ENCODE measurements at regions not wholly inside any gene's neighbourhood (a gene's known extent, or its start where the extent isn't known, plus 50 kb on each side); places are given as distances from the start of the nearest gene placed in this dataset.

GRCh38 chr9:81250041-81250440 lies 439.3 kb downstream of the TLE1 start:
- Histone ChIP-seq H3K9me1 (ENCODE audit: control insufficient read depth, insufficient read depth, low read length) (no peaks in the 10 kb centered on the region), H4K20me1 (replicated peaks; ENCODE audit: control insufficient read depth, insufficient read depth, low read length) (no peaks in the 10 kb centered on the region), H3K36me3 (ENCODE audit: control insufficient read depth, insufficient read depth, low read length) (no peaks in the 10 kb centered on the region), H3K27me3 (ENCODE audit: control insufficient read depth in 2 of 2, insufficient read depth in 2 of 2, low read length in 2 of 2) (no peaks in the 10 kb centered on the region), H3K9me3 (replicated peaks; ENCODE audit: control insufficient read depth, insufficient read depth, low read depth, low read length) (no peaks in the 10 kb centered on the region), H3K4me2 (ENCODE audit: insufficient read depth, low read length) (no peak overlapping the region), H3K27ac (ENCODE audit: extremely low read depth, low read depth, low read length) (no peak overlapping the region), H3K9ac (ENCODE audit: insufficient read depth in 1 of 2, low read depth in 2 of 2, low read length in 2 of 2) (no peak overlapping the region), H3K79me2 (ENCODE audit: control insufficient read depth, insufficient read depth, low read length) (no peaks in the 10 kb centered on the region), H3K4me1 (replicated peaks in 1 of 2; ENCODE audit: control insufficient read depth in 2 of 2, insufficient read depth in 2 of 2, low read length in 2 of 2) (no peaks in the 10 kb centered on the region), H2AFZ (ENCODE audit: low read depth, low read length) (no peak overlapping the region), H3K4me3 (no peak overlapping the region)
- 0% methylated on average over 3 of the region's 3 CpGs for WGBS (ENCODE audit: insufficient coverage, low coverage, missing lambda C conversion rate)
- ATAC-seq = no peak
- ChIA-PET CTCF (ENCODE audit: low intra/inter-chr PET ratio) (no interaction called here), POLR2A (no interaction called here)
- BruUV-seq (replicated peaks) = no TSS peak
- FAIRE-seq = no peak
- TF ChIP-seq TAF9B (IDR thresholded peaks at IDR 0.05; ENCODE audit: partially characterized antibody) (no peak), ZFX (CRISPR knock-in tag; IDR thresholded peaks at IDR 0.05) (no peak), NFATC3 (IDR thresholded peaks at IDR 0.05) (no peak), TAF7 (tag; IDR thresholded peaks at IDR 0.05) (no peak), MYC (IDR thresholded peaks at IDR 0.05; ENCODE audit: low read depth, low read length) (no peak), MYC (CRISPR knock-in tag; IDR thresholded peaks at IDR 0.05; ENCODE audit: borderline replicate concordance, low read depth) (no peak), ZBTB12 (CRISPR knock-in tag; IDR thresholded peaks at IDR 0.05) (no peak), CREB5 (CRISPR knock-in tag; IDR thresholded peaks at IDR 0.05) (no peak), ZFP91 (CRISPR knock-in tag; IDR thresholded peaks at IDR 0.05) (no peak), GABPA (tag; conservative IDR thresholded peaks at IDR 0.05; ENCODE audit: low read depth) (no peak), CHD1 (IDR thresholded peaks at IDR 0.05; ENCODE audit: low read length) (no peak)
- intact Hi-C loops (cut with micrococcal nuclease) = no loop called here
- no peak for DNase-seq (ENCODE audit: extremely low read depth in 1 of 4, low spot score in 3 of 4)
- in situ Hi-C loops (cut with MboI) = no loop called here
